Neural crest cell (in vitro differentiated cells): ENCODE measurements at regions not wholly inside any gene's neighbourhood (a gene's known extent, or its start where the extent isn't known, plus 50 kb on each side); places are given as distances from the start of the nearest gene placed in this dataset.

Experiments
- DNase-seq: peaks from one replicate; pipeline ENCODE4 v3.0.0; 2021; ENCODE audit warnings: low read depth, mixed read lengths, low spot score
- H3K27ac Mint-ChIP-seq: one replicate; pipeline ENCODE4 v1.8.0; 2021; ENCODE audit warnings: mild to moderate bottlenecking, mixed read lengths; ENCODE audit not compliant: unreplicated experiment
- H3K27me3 Mint-ChIP-seq: 2 replicates; pipeline ENCODE4 v1.8.0; 2021; ENCODE audit warnings: low read depth, mild to moderate bottlenecking, mixed read lengths
- H3K36me3 Mint-ChIP-seq: 2 replicates; pipeline ENCODE4 v1.8.0; 2021; ENCODE audit warnings: low read depth, mild to moderate bottlenecking, mixed read lengths
- H3K4me1 Mint-ChIP-seq: 2 replicates; pipeline ENCODE4 v1.8.0; 2021; ENCODE audit warnings: mixed read lengths
- H3K4me3 Mint-ChIP-seq: one replicate; pipeline ENCODE4 v1.8.0; 2021; ENCODE audit warnings: mild to moderate bottlenecking, mixed read lengths
- H3K9me3 Mint-ChIP-seq: 2 replicates; pipeline ENCODE4 v1.8.0; 2021; ENCODE audit warnings: mixed read lengths
- CTCF ChIP-seq: fragments of 200-600 bp; sonication (generic); conservative IDR thresholded peaks from 2 replicates; pipeline ENCODE4 v1.5.0; 2021; ENCODE audit warnings: antibody characterized with exemption, mild to moderate bottlenecking

DNA sequence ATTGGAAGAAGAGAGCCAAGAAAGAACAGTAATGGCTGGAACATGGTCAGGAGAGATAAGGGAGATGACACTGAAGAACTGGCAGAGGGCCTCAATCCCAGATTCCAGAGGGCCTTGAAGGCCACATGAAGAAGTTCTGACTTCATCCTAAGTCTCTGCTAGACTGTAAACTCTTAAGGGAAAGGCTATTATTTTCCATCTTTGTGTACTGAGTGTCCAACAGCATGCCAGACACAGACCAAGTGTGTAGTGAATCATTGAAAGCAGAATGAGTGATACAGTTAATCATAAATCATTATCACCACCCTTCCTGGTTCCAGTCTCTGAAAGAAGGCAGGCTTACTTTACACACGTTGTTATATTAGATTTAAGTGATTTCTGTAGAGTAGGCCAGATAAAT lies 185.3 kb upstream of the C11orf87 start:
- Mint-ChIP-seq H3K4me3 (no peak overlapping the region), H3K27ac (no peak overlapping the region), H3K4me1 (no peaks in the 10 kb centered on the region), H3K9me3 (no peaks in the 10 kb centered on the region), H3K27me3 (no peaks in the 10 kb centered on the region), H3K36me3 (no peaks in the 10 kb centered on the region)
- no peak for TF ChIP-seq CTCF
- no peak for DNase-seq

GRCh38 chr11:109237636-109238035 lies 184.4 kb upstream of the C11orf87 start:
- DNase-seq: no peak
- Mint-ChIP-seq H3K4me3 (no peak overlapping the region), H3K27ac (no peak overlapping the region), H3K9me3 (no peaks in the 10 kb centered on the region), H3K36me3 (no peaks in the 10 kb centered on the region), H3K27me3 (no peaks in the 10 kb centered on the region), H3K4me1 (no peaks in the 10 kb centered on the region)
- TF ChIP-seq CTCF: no peak

DNA sequence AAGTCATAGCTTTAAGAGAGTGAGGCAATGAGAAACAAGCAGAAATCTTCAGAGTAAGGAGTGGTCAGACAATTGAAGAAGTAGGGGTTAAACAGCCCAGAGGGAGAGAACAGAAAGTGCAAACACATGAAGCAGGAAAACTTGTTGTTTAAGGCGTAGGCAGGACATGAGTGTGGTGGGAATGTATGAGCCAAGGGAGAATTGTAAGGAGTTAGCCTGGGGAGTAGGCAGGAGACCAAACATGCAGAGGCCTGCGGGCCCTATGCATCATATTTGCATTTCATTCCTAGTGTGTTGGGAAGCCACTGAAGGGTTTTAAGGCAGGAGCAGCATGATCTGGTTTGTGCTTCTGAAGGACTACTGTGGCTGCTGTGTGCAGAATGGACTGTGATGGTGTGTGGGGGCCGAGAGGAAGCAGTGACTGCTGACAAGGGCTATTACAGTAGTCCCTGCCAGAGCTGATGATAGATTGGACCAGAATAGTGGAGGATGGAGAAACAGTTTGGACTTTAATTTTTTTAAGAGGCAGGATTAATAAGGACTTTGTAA lies 179.9 kb upstream of the C11orf87 start:
- Mint-ChIP-seq H3K4me1 (peaks cover 6% of the 10 kb centered on the region), H3K27me3 (no peaks in the 10 kb centered on the region), H3K4me3 (no peak overlapping the region), H3K36me3 (no peaks in the 10 kb centered on the region), H3K27ac (no peak overlapping the region), H3K9me3 (no peaks in the 10 kb centered on the region)
- TF ChIP-seq CTCF: no peak
- no peak for DNase-seq

- no peak for TF ChIP-seq CTCF
- H3K4me1 Mint-ChIP-seq: peaks cover 6% of the 10 kb centered on the region
- H3K27ac Mint-ChIP-seq: no peak overlapping the region
- H3K36me3 Mint-ChIP-seq: no peaks in the 10 kb centered on the region
- DNase-seq: no peak
- no peak overlapping the region for H3K4me3 Mint-ChIP-seq
- peaks cover 3% of the 10 kb centered on the region for H3K27me3 Mint-ChIP-seq
- H3K9me3 Mint-ChIP-seq: no peaks in the 10 kb centered on the region
Measured at GRCh38 chr11:109247071-109247470, 174.9 kb upstream of the C11orf87 start.

GRCh38 chr11:109249597-109249996 lies 172.4 kb upstream of the C11orf87 start:
- TF ChIP-seq CTCF: no peak
- peaks cover 8% of the 10 kb centered on the region for H3K9me3 Mint-ChIP-seq
- no peak for DNase-seq

GRCh38 chr11:109251230-109251629 lies 170.8 kb upstream of the C11orf87 start:
- Mint-ChIP-seq H3K4me3 (no peak overlapping the region), H3K27me3 (peaks cover 3% of the 10 kb centered on the region), H3K4me1 (no peaks in the 10 kb centered on the region), H3K27ac (no peak overlapping the region), H3K36me3 (no peaks in the 10 kb centered on the region), H3K9me3 (peaks cover 8% of the 10 kb centered on the region)
- TF ChIP-seq CTCF: no peak
- DNase-seq: no peak

More at GRCh38 chr11:109249597-109249996, 172.4 kb upstream of the C11orf87 start:
- no peak overlapping the region for H3K27ac Mint-ChIP-seq
- peaks cover 3% of the 10 kb centered on the region for H3K27me3 Mint-ChIP-seq
- H3K36me3 Mint-ChIP-seq: no peaks in the 10 kb centered on the region
- no peaks in the 10 kb centered on the region for H3K4me1 Mint-ChIP-seq
- no peak overlapping the region for H3K4me3 Mint-ChIP-seq
